ENCODE measurements at regions not wholly inside any gene's neighbourhood (a gene's known extent, or its start where the extent isn't known, plus 50 kb on each side); places are given as distances from the start of the nearest gene placed in this dataset.

DNA sequence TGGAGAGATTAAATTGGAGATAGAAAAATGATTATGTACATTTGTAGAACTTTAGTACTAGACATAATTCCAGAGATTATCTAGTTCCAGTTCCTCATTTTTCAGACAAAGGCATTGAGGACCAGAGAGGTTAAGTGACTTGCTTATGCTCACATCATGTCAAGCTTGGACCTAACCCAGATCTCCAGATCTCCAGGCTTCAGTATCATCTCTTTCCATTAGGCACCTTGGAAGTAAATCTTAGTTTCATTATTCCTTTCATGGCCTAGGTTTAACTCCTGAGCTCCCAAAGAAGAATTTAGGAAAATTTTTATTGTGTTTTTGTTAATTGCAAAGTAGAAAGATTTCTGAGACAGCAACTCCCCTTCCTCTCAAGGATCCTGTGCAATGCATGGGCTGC lies 148.8 kb downstream of the GATB start (continued):
- TF ChIP-seq, protein P1, sequence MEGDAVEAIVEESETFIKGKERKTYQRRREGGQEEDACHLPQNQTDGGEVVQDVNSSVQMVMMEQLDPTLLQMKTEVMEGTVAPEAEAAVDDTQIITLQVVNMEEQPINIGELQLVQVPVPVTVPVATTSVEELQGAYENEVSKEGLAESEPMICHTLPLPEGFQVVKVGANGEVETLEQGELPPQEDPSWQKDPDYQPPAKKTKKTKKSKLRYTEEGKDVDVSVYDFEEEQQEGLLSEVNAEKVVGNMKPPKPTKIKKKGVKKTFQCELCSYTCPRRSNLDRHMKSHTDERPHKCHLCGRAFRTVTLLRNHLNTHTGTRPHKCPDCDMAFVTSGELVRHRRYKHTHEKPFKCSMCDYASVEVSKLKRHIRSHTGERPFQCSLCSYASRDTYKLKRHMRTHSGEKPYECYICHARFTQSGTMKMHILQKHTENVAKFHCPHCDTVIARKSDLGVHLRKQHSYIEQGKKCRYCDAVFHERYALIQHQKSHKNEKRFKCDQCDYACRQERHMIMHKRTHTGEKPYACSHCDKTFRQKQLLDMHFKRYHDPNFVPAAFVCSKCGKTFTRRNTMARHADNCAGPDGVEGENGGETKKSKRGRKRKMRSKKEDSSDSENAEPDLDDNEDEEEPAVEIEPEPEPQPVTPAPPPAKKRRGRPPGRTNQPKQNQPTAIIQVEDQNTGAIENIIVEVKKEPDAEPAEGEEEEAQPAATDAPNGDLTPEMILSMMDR (IDR thresholded peaks at IDR 0.05; ENCODE audit: low read depth, low read length, missing input control): no peak
- TF ChIP-seq RAD21 (IDR thresholded peaks at IDR 0.05): no peak
- no peak for TF ChIP-seq RXRA (IDR thresholded peaks at IDR 0.05)

DNA sequence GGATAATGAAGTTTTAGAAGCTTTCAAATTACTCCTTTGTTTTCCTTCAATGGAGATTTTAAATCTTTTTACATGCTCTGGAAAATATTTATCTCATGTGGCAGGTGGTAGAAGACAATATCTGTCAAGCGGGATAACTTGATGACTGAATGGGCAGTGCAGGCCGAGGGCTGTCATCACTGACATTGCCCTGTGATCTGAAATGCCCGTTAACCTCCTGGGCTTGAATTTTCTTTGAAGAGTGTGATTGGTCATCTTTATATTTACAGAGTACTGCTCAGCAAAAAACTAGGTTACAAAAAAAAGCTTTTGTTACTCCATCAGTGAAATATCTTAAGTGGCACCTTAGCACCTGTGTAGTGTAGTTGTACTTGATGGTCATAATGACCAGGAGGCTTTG lies 147.5 kb downstream of the GATB start:
- Histone ChIP-seq H3K27me3 (ENCODE audit: control insufficient read depth in 4 of 4, insufficient read depth in 4 of 4, low read length in 3 of 4) (no peaks in the 10 kb centered on the region), H3K9me3 (ENCODE audit: control insufficient read depth in 4 of 4, low read length in 3 of 4) (no peaks in the 10 kb centered on the region), H3K4me1 (ENCODE audit: control insufficient read depth in 4 of 4, insufficient read depth in 4 of 4, low read length in 3 of 4) (no peaks in the 10 kb centered on the region), H3K4me3 (ENCODE audit: low read depth in 1 of 3, low read length in 3 of 3) (no peak overlapping the region), H3K27ac (ENCODE audit: low read depth in 1 of 2, low read length in 2 of 2) (no peak overlapping the region), H3K36me3 (ENCODE audit: control insufficient read depth in 4 of 4, insufficient read depth in 3 of 4, low read depth in 1 of 4, low read length in 3 of 4) (no peaks in the 10 kb centered on the region), H3K9ac (ENCODE audit: low read depth in 1 of 2, low read length in 2 of 2) (no peak overlapping the region)
- DNase-seq (ENCODE audit: low spot score): no peak
- TF ChIP-seq, protein P2, sequence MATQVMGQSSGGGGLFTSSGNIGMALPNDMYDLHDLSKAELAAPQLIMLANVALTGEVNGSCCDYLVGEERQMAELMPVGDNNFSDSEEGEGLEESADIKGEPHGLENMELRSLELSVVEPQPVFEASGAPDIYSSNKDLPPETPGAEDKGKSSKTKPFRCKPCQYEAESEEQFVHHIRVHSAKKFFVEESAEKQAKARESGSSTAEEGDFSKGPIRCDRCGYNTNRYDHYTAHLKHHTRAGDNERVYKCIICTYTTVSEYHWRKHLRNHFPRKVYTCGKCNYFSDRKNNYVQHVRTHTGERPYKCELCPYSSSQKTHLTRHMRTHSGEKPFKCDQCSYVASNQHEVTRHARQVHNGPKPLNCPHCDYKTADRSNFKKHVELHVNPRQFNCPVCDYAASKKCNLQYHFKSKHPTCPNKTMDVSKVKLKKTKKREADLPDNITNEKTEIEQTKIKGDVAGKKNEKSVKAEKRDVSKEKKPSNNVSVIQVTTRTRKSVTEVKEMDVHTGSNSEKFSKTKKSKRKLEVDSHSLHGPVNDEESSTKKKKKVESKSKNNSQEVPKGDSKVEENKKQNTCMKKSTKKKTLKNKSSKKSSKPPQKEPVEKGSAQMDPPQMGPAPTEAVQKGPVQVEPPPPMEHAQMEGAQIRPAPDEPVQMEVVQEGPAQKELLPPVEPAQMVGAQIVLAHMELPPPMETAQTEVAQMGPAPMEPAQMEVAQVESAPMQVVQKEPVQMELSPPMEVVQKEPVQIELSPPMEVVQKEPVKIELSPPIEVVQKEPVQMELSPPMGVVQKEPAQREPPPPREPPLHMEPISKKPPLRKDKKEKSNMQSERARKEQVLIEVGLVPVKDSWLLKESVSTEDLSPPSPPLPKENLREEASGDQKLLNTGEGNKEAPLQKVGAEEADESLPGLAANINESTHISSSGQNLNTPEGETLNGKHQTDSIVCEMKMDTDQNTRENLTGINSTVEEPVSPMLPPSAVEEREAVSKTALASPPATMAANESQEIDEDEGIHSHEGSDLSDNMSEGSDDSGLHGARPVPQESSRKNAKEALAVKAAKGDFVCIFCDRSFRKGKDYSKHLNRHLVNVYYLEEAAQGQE (IDR thresholded peaks at IDR 0.05): no peak
- TF ChIP-seq SP1 (IDR thresholded peaks at IDR 0.05): no peak
- no peak for TF ChIP-seq TAF1 (conservative IDR thresholded peaks at IDR 0.05)
- TF ChIP-seq NR2F2 (IDR thresholded peaks at IDR 0.05): no peak
- TF ChIP-seq FOXA1 (IDR thresholded peaks at IDR 0.05): no peak
- TF ChIP-seq RAD21 (IDR thresholded peaks at IDR 0.05): no peak
- TF ChIP-seq, protein P3, sequence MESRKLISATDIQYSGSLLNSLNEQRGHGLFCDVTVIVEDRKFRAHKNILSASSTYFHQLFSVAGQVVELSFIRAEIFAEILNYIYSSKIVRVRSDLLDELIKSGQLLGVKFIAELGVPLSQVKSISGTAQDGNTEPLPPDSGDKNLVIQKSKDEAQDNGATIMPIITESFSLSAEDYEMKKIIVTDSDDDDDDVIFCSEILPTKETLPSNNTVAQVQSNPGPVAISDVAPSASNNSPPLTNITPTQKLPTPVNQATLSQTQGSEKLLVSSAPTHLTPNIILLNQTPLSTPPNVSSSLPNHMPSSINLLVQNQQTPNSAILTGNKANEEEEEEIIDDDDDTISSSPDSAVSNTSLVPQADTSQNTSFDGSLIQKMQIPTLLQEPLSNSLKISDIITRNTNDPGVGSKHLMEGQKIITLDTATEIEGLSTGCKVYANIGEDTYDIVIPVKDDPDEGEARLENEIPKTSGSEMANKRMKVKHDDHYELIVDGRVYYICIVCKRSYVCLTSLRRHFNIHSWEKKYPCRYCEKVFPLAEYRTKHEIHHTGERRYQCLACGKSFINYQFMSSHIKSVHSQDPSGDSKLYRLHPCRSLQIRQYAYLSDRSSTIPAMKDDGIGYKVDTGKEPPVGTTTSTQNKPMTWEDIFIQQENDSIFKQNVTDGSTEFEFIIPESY (IDR thresholded peaks at IDR 0.05): no peak
- WGBS: 93% methylated on average over 3 of the region's 3 CpGs

DNA sequence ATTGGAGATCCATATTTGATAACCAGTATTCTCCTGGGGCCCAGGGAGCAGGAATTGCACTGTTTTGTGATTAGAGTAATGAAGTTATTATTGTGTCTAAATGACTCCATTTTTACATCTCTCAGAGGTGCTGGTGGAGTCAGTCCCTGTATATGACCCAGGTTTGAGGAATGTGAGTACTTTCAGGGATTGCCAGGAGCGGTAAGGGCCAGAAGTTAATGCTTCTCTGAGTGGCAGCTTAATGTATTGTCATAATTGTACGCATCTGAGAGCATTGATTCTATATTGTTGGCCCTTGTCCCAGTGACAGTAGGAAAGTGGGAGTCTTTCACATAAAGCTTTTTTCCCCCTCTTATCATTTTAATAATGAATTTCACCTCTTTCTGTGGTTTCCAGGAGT lies 146.2 kb downstream of the GATB start:
- Histone ChIP-seq H3K4me1 (ENCODE audit: control insufficient read depth in 4 of 4, insufficient read depth in 4 of 4, low read length in 3 of 4) (no peaks in the 10 kb centered on the region), H3K9me3 (ENCODE audit: control insufficient read depth in 4 of 4, low read length in 3 of 4) (no peaks in the 10 kb centered on the region), H3K4me3 (ENCODE audit: low read depth in 1 of 3, low read length in 3 of 3) (no peak overlapping the region), H3K9ac (ENCODE audit: low read depth in 1 of 2, low read length in 2 of 2) (no peak overlapping the region), H3K27me3 (ENCODE audit: control insufficient read depth in 4 of 4, insufficient read depth in 4 of 4, low read length in 3 of 4) (no peaks in the 10 kb centered on the region), H3K36me3 (ENCODE audit: control insufficient read depth in 4 of 4, insufficient read depth in 3 of 4, low read depth in 1 of 4, low read length in 3 of 4) (no peaks in the 10 kb centered on the region), H3K27ac (ENCODE audit: low read depth in 1 of 2, low read length in 2 of 2) (no peak overlapping the region)
- TF ChIP-seq RXRA (IDR thresholded peaks at IDR 0.05) (no peak), EGR1 (IDR thresholded peaks at IDR 0.05; ENCODE audit: low read depth in 2 of 2) (no peak), FOXA1 (IDR thresholded peaks at IDR 0.05) (no peak), SP1 (IDR thresholded peaks at IDR 0.05) (no peak), HNF4G (IDR thresholded peaks at IDR 0.05) (no peak), YY1 (IDR thresholded peaks at IDR 0.05) (no peak), GABPA (IDR thresholded peaks at IDR 0.05 in 1 of 2, conservative IDR thresholded peaks at IDR 0.05 in 1 of 2) (no peak), TAF1 (conservative IDR thresholded peaks at IDR 0.05) (no peak), RAD21 (IDR thresholded peaks at IDR 0.05) (no peak)
- TF ChIP-seq, protein P4, sequence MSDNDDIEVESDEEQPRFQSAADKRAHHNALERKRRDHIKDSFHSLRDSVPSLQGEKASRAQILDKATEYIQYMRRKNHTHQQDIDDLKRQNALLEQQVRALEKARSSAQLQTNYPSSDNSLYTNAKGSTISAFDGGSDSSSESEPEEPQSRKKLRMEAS (IDR thresholded peaks at IDR 0.05): no peak
- DNase-seq (ENCODE audit: low spot score): no peak
- 95% methylated on average over 2 of the region's 2 CpGs for WGBS
